ENCODE measurements at regions not wholly inside any gene's neighbourhood (a gene's known extent, or its start where the extent isn't known, plus 50 kb on each side); places are given as distances from the start of the nearest gene placed in this dataset.

- no peak for DNase-seq (ENCODE audit: low read depth in 1 of 2, low spot score in 1 of 2)
- ChIA-PET POLR2A (no interaction called here), CTCF (no interaction called here)
- no peak overlapping the region for H3K4me2 ChIP-seq
- no peaks in the 10 kb centered on the region for H3K9me3 ChIP-seq
- TF ChIP-seq EHMT2 (IDR thresholded peaks at IDR 0.05; ENCODE audit: low read depth) (no peak), RARB (CRISPR knock-in tag; IDR thresholded peaks at IDR 0.05) (no peak), HOXB5 (CRISPR knock-in tag; IDR thresholded peaks at IDR 0.05) (no peak), HMGXB4 (CRISPR knock-in tag; IDR thresholded peaks at IDR 0.05; ENCODE audit: borderline replicate concordance) (no peak), TFCP2L1 (CRISPR knock-in tag; IDR thresholded peaks at IDR 0.05) (no peak), HDAC2 (IDR thresholded peaks at IDR 0.05) (no peak), POLR2A (IDR thresholded peaks at IDR 0.05; ENCODE audit: low read length) (no peak), KDM5A (IDR thresholded peaks at IDR 0.05) (no peak), E2F6 (IDR thresholded peaks at IDR 0.05; ENCODE audit: borderline replicate concordance, low read depth) (no peak), HES2 (IDR thresholded peaks at IDR 0.05) (no peak), RFX5 (IDR thresholded peaks at IDR 0.05) (no peak), CHD4 (IDR thresholded peaks at IDR 0.05; ENCODE audit: borderline replicate concordance) (no peak)
- no peak overlapping the region for H3K4me3 ChIP-seq
- ATAC-seq: no peak
- no peaks in the 10 kb centered on the region for H3K4me1 ChIP-seq
- H3K27ac ChIP-seq: no peak overlapping the region
- 25% methylated on average over 2 of the region's 2 CpGs for WGBS (ENCODE audit: missing lambda C conversion rate)
- no peak for FAIRE-seq
Measured at GRCh38 chr4:31702326-31702725, 982.2 kb downstream of the PCDH7 start.

- Histone ChIP-seq H3K4me3 (no peak overlapping the region), H3K9me3 (no peaks in the 10 kb centered on the region), H3K27ac (no peak overlapping the region), H3K4me1 (no peaks in the 10 kb centered on the region), H3K4me2 (no peak overlapping the region)
- DNase-seq (ENCODE audit: low read depth in 1 of 2, low spot score in 1 of 2): no peak
- no peak for ATAC-seq
- ChIA-PET POLR2A (no interaction called here), CTCF (no interaction called here)
- no peak for TF ChIP-seq TP53 (CRISPR knock-in tag; IDR thresholded peaks at IDR 0.05)
- no peak for TF ChIP-seq HMGXB4 (CRISPR knock-in tag; IDR thresholded peaks at IDR 0.05; ENCODE audit: borderline replicate concordance)
- TF ChIP-seq GATA3 (IDR thresholded peaks at IDR 0.05; ENCODE audit: borderline replicate concordance): no peak
- TF ChIP-seq RARB (CRISPR knock-in tag; IDR thresholded peaks at IDR 0.05): no peak
- TF ChIP-seq HDAC2 (IDR thresholded peaks at IDR 0.05): no peak
- TF ChIP-seq ZC3H11A (IDR thresholded peaks at IDR 0.05): no peak
- TF ChIP-seq RNF2 (IDR thresholded peaks at IDR 0.05; ENCODE audit: borderline replicate concordance, low read depth): no peak
- FAIRE-seq: no peak
Measured at GRCh38 chr4:31714238-31714637, 994.1 kb downstream of the PCDH7 start.

GRCh38 chr4:31715302-31715701 lies 995.1 kb downstream of the PCDH7 start:
- no peak overlapping the region for H3K4me2 ChIP-seq
- no peak overlapping the region for H3K27ac ChIP-seq
- ATAC-seq (no peak), DNase-seq (ENCODE audit: low read depth in 1 of 2, low spot score in 1 of 2) (no peak), FAIRE-seq (no peak)
- H3K4me3 ChIP-seq: no peak overlapping the region
- TF ChIP-seq RFX5 (IDR thresholded peaks at IDR 0.05): no peak
- TF ChIP-seq CHD2 (IDR thresholded peaks at IDR 0.05; ENCODE audit: low read length, partially characterized antibody): no peak
- no peak for TF ChIP-seq MAFK (IDR thresholded peaks at IDR 0.05; ENCODE audit: partially characterized antibody)
- no peak for TF ChIP-seq SMC3 (IDR thresholded peaks at IDR 0.05)
- no peak for TF ChIP-seq CHD4 (IDR thresholded peaks at IDR 0.05; ENCODE audit: borderline replicate concordance)
- no peak for TF ChIP-seq ZC3H11A (IDR thresholded peaks at IDR 0.05)
- no peak for TF ChIP-seq RNF2 (IDR thresholded peaks at IDR 0.05; ENCODE audit: borderline replicate concordance, low read depth)
- TF ChIP-seq POLR2AphosphoS2 (conservative IDR thresholded peaks at IDR 0.05; ENCODE audit: low read length): no peak
- no peak for TF ChIP-seq MAZ (IDR thresholded peaks at IDR 0.05; ENCODE audit: borderline replicate concordance, low read depth, low read length)
- H3K9me3 ChIP-seq: no peaks in the 10 kb centered on the region
- WGBS (ENCODE audit: missing lambda C conversion rate): 0% methylated on average over 1 of the region's 1 CpG
- ChIA-PET POLR2A (no interaction called here), CTCF (no interaction called here)
- no peaks in the 10 kb centered on the region for H3K4me1 ChIP-seq
